GM19463 (cell line): ENCODE measurements at regions not wholly inside any gene's neighbourhood (a gene's known extent, or its start where the extent isn't known, plus 50 kb on each side); places are given as distances from the start of the nearest gene placed in this dataset.

Experiments
- ATAC-seq: cut with Tn5 transposase; IDR thresholded peaks from one replicate; pipeline ENCODE4 v1.9.1; 2021; ENCODE audit warnings: mild to moderate bottlenecking, moderate library complexity; ENCODE audit not compliant: unreplicated experiment

- ATAC-seq = no peak
Observed at GRCh38 chr2:37588316-37588777, 83.1 kb downstream of the CDC42EP3 start.

- ATAC-seq = peak; percentile 59
Observed at GRCh38 chr2:37589298-37589697, 82.1 kb downstream of the CDC42EP3 start.

- ATAC-seq = no peak
Observed at GRCh38 chr2:37590119-37590571, 81.3 kb downstream of the CDC42EP3 start.
